Prostate gland (tissue), 2 donors: ENCODE measurements at regions not wholly inside any gene's neighbourhood (a gene's known extent, or its start where the extent isn't known, plus 50 kb on each side); places are given as distances from the start of the nearest gene placed in this dataset.

Experiments
- POLR2A ChIP-seq: fragments of 450-650 bp; IDR thresholded peaks from one replicate; pipeline ENCODE4 v1.6.1; 2016; ENCODE audit warnings: antibody characterized with exemption, mild to moderate bottlenecking
- TF ChIP-seq, protein P1 (sequence below), 4 experiments: fragments of 200-600 bp in 2 of 4; fragments of 450-650 bp in 2 of 4; sonication (generic) in 2 of 4; IDR thresholded peaks; 1 replicate in 3 of 4; 2 replicates in 1 of 4; pipeline ENCODE4 v1.5.1; 2016 to 2019; ENCODE audit warnings: antibody characterized with exemption in 4 of 4, mild to moderate bottlenecking in 2 of 4, moderate library complexity in 2 of 4

DNA sequence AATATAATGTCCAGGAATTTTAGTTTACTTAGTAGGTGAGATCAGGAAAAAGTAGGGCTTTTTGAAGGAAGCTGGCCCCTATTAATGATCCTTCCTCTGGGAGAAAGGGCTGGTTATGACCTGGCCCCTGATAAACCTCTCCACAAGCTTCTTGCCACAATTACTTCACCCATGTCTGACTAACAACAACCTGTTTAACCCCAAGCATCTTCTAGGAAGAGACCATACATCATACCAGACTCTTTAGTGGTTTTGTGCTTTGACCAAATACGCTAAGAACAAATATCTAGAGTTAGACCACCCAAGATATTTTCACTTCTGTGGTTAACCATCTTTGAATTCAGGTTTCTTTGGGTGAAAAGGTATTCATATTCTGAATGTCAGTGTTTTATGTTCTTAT lies 174.0 kb upstream of the SLC27A6 start:
- TF ChIP-seq, protein P1, sequence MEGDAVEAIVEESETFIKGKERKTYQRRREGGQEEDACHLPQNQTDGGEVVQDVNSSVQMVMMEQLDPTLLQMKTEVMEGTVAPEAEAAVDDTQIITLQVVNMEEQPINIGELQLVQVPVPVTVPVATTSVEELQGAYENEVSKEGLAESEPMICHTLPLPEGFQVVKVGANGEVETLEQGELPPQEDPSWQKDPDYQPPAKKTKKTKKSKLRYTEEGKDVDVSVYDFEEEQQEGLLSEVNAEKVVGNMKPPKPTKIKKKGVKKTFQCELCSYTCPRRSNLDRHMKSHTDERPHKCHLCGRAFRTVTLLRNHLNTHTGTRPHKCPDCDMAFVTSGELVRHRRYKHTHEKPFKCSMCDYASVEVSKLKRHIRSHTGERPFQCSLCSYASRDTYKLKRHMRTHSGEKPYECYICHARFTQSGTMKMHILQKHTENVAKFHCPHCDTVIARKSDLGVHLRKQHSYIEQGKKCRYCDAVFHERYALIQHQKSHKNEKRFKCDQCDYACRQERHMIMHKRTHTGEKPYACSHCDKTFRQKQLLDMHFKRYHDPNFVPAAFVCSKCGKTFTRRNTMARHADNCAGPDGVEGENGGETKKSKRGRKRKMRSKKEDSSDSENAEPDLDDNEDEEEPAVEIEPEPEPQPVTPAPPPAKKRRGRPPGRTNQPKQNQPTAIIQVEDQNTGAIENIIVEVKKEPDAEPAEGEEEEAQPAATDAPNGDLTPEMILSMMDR (IDR thresholded peaks at IDR 0.05) = no peak
- TF ChIP-seq POLR2A = no peak
